ENCODE measurements at regions not wholly inside any gene's neighbourhood (a gene's known extent, or its start where the extent isn't known, plus 50 kb on each side); places are given as distances from the start of the nearest gene placed in this dataset.

- Histone ChIP-seq H3K9me3 (ENCODE audit: low read depth, low read length) (no peaks in the 10 kb centered on the region), H3K4me3 (no peak overlapping the region), H3K27ac (no peak overlapping the region), H3K9ac (ENCODE audit: insufficient read length) (no peak overlapping the region), H3K36me3 (ENCODE audit: insufficient read depth, low read length) (no peaks in the 10 kb centered on the region)
- no peak for DNase-seq (ENCODE audit: low read depth, low spot score)
- TF ChIP-seq POLR2AphosphoS5 (IDR thresholded peaks at IDR 0.05; ENCODE audit: borderline replicate concordance, low read depth, low read length) (no peak), EZH2 (IDR thresholded peaks at IDR 0.05) (no peak), FOXP2 (optimal IDR thresholded peaks at IDR 0.05; ENCODE audit: control extremely low read depth, extremely low read length, insufficient read depth) (no peak)
These were observed 414.5 kb downstream of the SOX9 start for GRCh38 chr17:72535346-72535745.

GRCh38 chr17:72535779-72536178 lies 415.0 kb downstream of the SOX9 start:
- TF ChIP-seq POLR2AphosphoS5 (IDR thresholded peaks at IDR 0.05; ENCODE audit: borderline replicate concordance, low read depth, low read length) = no peak
- H3K9me3 ChIP-seq (ENCODE audit: low read depth, low read length) = no peaks in the 10 kb centered on the region
- H3K36me3 ChIP-seq (ENCODE audit: insufficient read depth, low read length) = no peaks in the 10 kb centered on the region
- no peak overlapping the region for H3K9ac ChIP-seq (ENCODE audit: insufficient read length)
- DNase-seq (ENCODE audit: low read depth, low spot score) = no peak
- H3K27ac ChIP-seq = no peak overlapping the region
- no peak overlapping the region for H3K4me3 ChIP-seq

- Histone ChIP-seq H3K9ac (ENCODE audit: insufficient read length) (no peak overlapping the region), H3K4me3 (no peak overlapping the region), H3K9me3 (ENCODE audit: low read depth, low read length) (no peaks in the 10 kb centered on the region), H3K27ac (no peak overlapping the region), H3K36me3 (ENCODE audit: insufficient read depth, low read length) (no peaks in the 10 kb centered on the region)
- DNase-seq (ENCODE audit: low read depth, low spot score) = no peak
- no peak for TF ChIP-seq POLR2AphosphoS5 (IDR thresholded peaks at IDR 0.05; ENCODE audit: borderline replicate concordance, low read depth, low read length)
- no peak for TF ChIP-seq FOXP2 (optimal IDR thresholded peaks at IDR 0.05; ENCODE audit: control extremely low read depth, extremely low read length, insufficient read depth)
- TF ChIP-seq EZH2 (IDR thresholded peaks at IDR 0.05) = no peak
These were observed 416.0 kb downstream of the SOX9 start for GRCh38 chr17:72536788-72537187.

GRCh38 chr17:72538443-72538842 lies 417.6 kb downstream of the SOX9 start:
- Histone ChIP-seq H3K36me3 (ENCODE audit: insufficient read depth, low read length) (no peaks in the 10 kb centered on the region), H3K4me3 (no peak overlapping the region), H3K9ac (ENCODE audit: insufficient read length) (no peak overlapping the region), H3K27ac (no peak overlapping the region), H3K9me3 (ENCODE audit: low read depth, low read length) (no peaks in the 10 kb centered on the region)
- DNase-seq (ENCODE audit: low read depth, low spot score) = no peak
- TF ChIP-seq EZH2 (IDR thresholded peaks at IDR 0.05) (no peak), FOXP2 (optimal IDR thresholded peaks at IDR 0.05; ENCODE audit: control extremely low read depth, extremely low read length, insufficient read depth) (no peak), POLR2AphosphoS5 (IDR thresholded peaks at IDR 0.05; ENCODE audit: borderline replicate concordance, low read depth, low read length) (no peak)

GRCh38 chr17:72538901-72539352 lies 418.1 kb downstream of the SOX9 start:
- no peak overlapping the region for H3K4me3 ChIP-seq
- no peak overlapping the region for H3K27ac ChIP-seq
- H3K9me3 ChIP-seq (ENCODE audit: low read depth, low read length) = no peaks in the 10 kb centered on the region
- no peak for DNase-seq (ENCODE audit: low read depth, low spot score)
- no peaks in the 10 kb centered on the region for H3K36me3 ChIP-seq (ENCODE audit: insufficient read depth, low read length)
- TF ChIP-seq POLR2AphosphoS5 (IDR thresholded peaks at IDR 0.05; ENCODE audit: borderline replicate concordance, low read depth, low read length) = no peak
- TF ChIP-seq FOXP2 (optimal IDR thresholded peaks at IDR 0.05; ENCODE audit: control extremely low read depth, extremely low read length, insufficient read depth) = no peak
- no peak for TF ChIP-seq EZH2 (IDR thresholded peaks at IDR 0.05)
- no peak overlapping the region for H3K9ac ChIP-seq (ENCODE audit: insufficient read length)

GRCh38 chr17:72539981-72540897 lies 419.4 kb downstream of the SOX9 start:
- DNase-seq (ENCODE audit: low read depth, low spot score) = no peak
- Histone ChIP-seq H3K27ac (no peak overlapping the region), H3K9me3 (ENCODE audit: low read depth, low read length) (no peaks in the 10 kb centered on the region), H3K4me3 (peak overlapping the region; percentile 63), H3K36me3 (ENCODE audit: insufficient read depth, low read length) (no peaks in the 10 kb centered on the region), H3K9ac (ENCODE audit: insufficient read length) (peak overlapping the region; percentile 51)
- TF ChIP-seq FOXP2 (optimal IDR thresholded peaks at IDR 0.05; ENCODE audit: control extremely low read depth, extremely low read length, insufficient read depth) (no peak), POLR2AphosphoS5 (IDR thresholded peaks at IDR 0.05; ENCODE audit: borderline replicate concordance, low read depth, low read length) (no peak), EZH2 (IDR thresholded peaks at IDR 0.05) (no peak)

- no peak for DNase-seq (ENCODE audit: low read depth, low spot score)
- Histone ChIP-seq H3K9me3 (ENCODE audit: low read depth, low read length) (no peaks in the 10 kb centered on the region), H3K27ac (no peak overlapping the region), H3K4me3 (no peak overlapping the region), H3K36me3 (ENCODE audit: insufficient read depth, low read length) (no peaks in the 10 kb centered on the region), H3K9ac (ENCODE audit: insufficient read length) (no peak overlapping the region)
- TF ChIP-seq POLR2AphosphoS5 (IDR thresholded peaks at IDR 0.05; ENCODE audit: borderline replicate concordance, low read depth, low read length) (no peak), FOXP2 (optimal IDR thresholded peaks at IDR 0.05; ENCODE audit: control extremely low read depth, extremely low read length, insufficient read depth) (no peak), EZH2 (IDR thresholded peaks at IDR 0.05) (no peak)
These were observed 421.5 kb downstream of the SOX9 start for GRCh38 chr17:72542317-72542716.

GRCh38 chr17:72545766-72546165 lies 424.9 kb downstream of the SOX9 start:
- no peak overlapping the region for H3K4me3 ChIP-seq
- no peaks in the 10 kb centered on the region for H3K36me3 ChIP-seq (ENCODE audit: insufficient read depth, low read length)
- H3K27ac ChIP-seq = no peak overlapping the region
- H3K9ac ChIP-seq (ENCODE audit: insufficient read length) = no peak overlapping the region
- TF ChIP-seq POLR2AphosphoS5 (IDR thresholded peaks at IDR 0.05; ENCODE audit: borderline replicate concordance, low read depth, low read length) = no peak
- TF ChIP-seq EZH2 (IDR thresholded peaks at IDR 0.05) = no peak
- no peak for TF ChIP-seq FOXP2 (optimal IDR thresholded peaks at IDR 0.05; ENCODE audit: control extremely low read depth, extremely low read length, insufficient read depth)
- no peak for DNase-seq (ENCODE audit: low read depth, low spot score)
- H3K9me3 ChIP-seq (ENCODE audit: low read depth, low read length) = no peaks in the 10 kb centered on the region

Measured in SK-N-MC (cell line).